DOHH2 (cell line): ENCODE measurements at regions not wholly inside any gene's neighbourhood (a gene's known extent, or its start where the extent isn't known, plus 50 kb on each side); places are given as distances from the start of the nearest gene placed in this dataset.

Source experiments
- CTCF ChIP-seq: fragments of 200-600 bp; sonication (generic); IDR thresholded peaks from one replicate; pipeline ENCODE4 v1.5.1; 2014; ENCODE audit warnings: antibody characterized with exemption, mild to moderate bottlenecking, low read depth, low read length; ENCODE audit not compliant: poor library complexity, severe bottlenecking
- EZH2phosphoT487 ChIP-seq: fragments of 200-600 bp; sonication (generic); IDR thresholded peaks from 2 replicates; pipeline ENCODE4 v1.6.1; 2017; ENCODE audit warnings: borderline replicate concordance, mild to moderate bottlenecking, antibody characterized with exemption, low read length, moderate library complexity, mixed read lengths

GRCh38 chr12:115873451-115874082 lies 403.9 kb downstream of the MED13L start:
- TF ChIP-seq CTCF (no peak), EZH2phosphoT487 (no peak)
